Uterus (tissue), 2 donors: ENCODE measurements at regions not wholly inside any gene's neighbourhood (a gene's known extent, or its start where the extent isn't known, plus 50 kb on each side); places are given as distances from the start of the nearest gene placed in this dataset.

Source experiments
- POLR2A ChIP-seq, 2 donors: fragments of 450-650 bp; IDR thresholded peaks; one replicate each; pipeline ENCODE4 v1.6.1; 2016; ENCODE audit warnings: antibody characterized with exemption in 2 of 2, mild to moderate bottlenecking in 1 of 2, moderate library complexity in 1 of 2
- TF ChIP-seq, protein P1 (sequence below), 4 experiments: fragments of 200-600 bp in 2 of 4; fragments of 450-650 bp in 2 of 4; sonication (generic) in 2 of 4; IDR thresholded peaks; one replicate each; pipeline ENCODE4 v1.5.1; 2016 to 2019; ENCODE audit warnings: antibody characterized with exemption in 4 of 4, mild to moderate bottlenecking in 2 of 4, moderate library complexity in 1 of 4

GRCh38 chr7:156139112-156139511, 326.8 kb upstream of the SHH start:
- TF ChIP-seq, protein P1, sequence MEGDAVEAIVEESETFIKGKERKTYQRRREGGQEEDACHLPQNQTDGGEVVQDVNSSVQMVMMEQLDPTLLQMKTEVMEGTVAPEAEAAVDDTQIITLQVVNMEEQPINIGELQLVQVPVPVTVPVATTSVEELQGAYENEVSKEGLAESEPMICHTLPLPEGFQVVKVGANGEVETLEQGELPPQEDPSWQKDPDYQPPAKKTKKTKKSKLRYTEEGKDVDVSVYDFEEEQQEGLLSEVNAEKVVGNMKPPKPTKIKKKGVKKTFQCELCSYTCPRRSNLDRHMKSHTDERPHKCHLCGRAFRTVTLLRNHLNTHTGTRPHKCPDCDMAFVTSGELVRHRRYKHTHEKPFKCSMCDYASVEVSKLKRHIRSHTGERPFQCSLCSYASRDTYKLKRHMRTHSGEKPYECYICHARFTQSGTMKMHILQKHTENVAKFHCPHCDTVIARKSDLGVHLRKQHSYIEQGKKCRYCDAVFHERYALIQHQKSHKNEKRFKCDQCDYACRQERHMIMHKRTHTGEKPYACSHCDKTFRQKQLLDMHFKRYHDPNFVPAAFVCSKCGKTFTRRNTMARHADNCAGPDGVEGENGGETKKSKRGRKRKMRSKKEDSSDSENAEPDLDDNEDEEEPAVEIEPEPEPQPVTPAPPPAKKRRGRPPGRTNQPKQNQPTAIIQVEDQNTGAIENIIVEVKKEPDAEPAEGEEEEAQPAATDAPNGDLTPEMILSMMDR (IDR thresholded peaks at IDR 0.05) = no peak
- no peak for TF ChIP-seq POLR2A (IDR thresholded peaks at IDR 0.05)
